MM.1S (cell line): ENCODE measurements at regions not wholly inside any gene's neighbourhood (a gene's known extent, or its start where the extent isn't known, plus 50 kb on each side); places are given as distances from the start of the nearest gene placed in this dataset.
"Not testable (repeated sequence)": the region's sequence is repeated elsewhere in the genome, so short reads cannot be mapped to it uniquely, and the experiment has no call there.

Experiments
- CTCF ChIP-seq: fragments of 300-600 bp; sonication (generic); IDR thresholded peaks from 2 replicates; pipeline ENCODE4 v1.5.1; 2016; ENCODE audit warnings: antibody characterized with exemption, low read length, mixed read lengths
- EZH2phosphoT487 ChIP-seq: fragments of 300-600 bp; sonication (generic); IDR thresholded peaks from 2 replicates; pipeline ENCODE4 v1.6.1; 2018; ENCODE audit warnings: antibody characterized with exemption, low read length

GRCh38 chr5:38134294-38134693 is 124.1 kb upstream of the EGFLAM start:
- TF ChIP-seq CTCF, EZH2phosphoT487: not testable (repeated sequence)
